GM12891 (cell line): ENCODE measurements at regions not wholly inside any gene's neighbourhood (a gene's known extent, or its start where the extent isn't known, plus 50 kb on each side); places are given as distances from the start of the nearest gene placed in this dataset.

Source experiments
- POLR2A ChIP-seq: IDR thresholded peaks from 2 replicates; pipeline ENCODE4 v1.6.1; 2011; ENCODE audit warnings: low read depth, low read length, control low read depth
- POLR2AphosphoS5 ChIP-seq: IDR thresholded peaks from 2 replicates; pipeline ENCODE4 v1.6.1; 2011; ENCODE audit warnings: low read depth, low read length, control low read depth
- SPI1 ChIP-seq: IDR thresholded peaks from 2 replicates; pipeline ENCODE4 v1.6.1; 2011; ENCODE audit warnings: low read depth, low read length, control low read depth
- TAF1 ChIP-seq: IDR thresholded peaks from 2 replicates; pipeline ENCODE4 v1.6.1; 2011; ENCODE audit warnings: low read depth, low read length, control low read depth

- TF ChIP-seq TAF1 (no peak), SPI1 (no peak), POLR2AphosphoS5 (no peak), POLR2A (no peak)
Observed at GRCh38 chr11:134913391-134913790, 501.3 kb upstream of the B3GAT1 start.
